ENCODE measurements at regions not wholly inside any gene's neighbourhood (a gene's known extent, or its start where the extent isn't known, plus 50 kb on each side); places are given as distances from the start of the nearest gene placed in this dataset.
A peak's percentile ranks its signal among the peaks of the same experiment; 100 is the strongest.

- DNase-seq, result no peak
Measured at GRCh38 chr12:93157279-93157678, 220.4 kb upstream of the NUDT4 start.

GRCh38 chr12:93158065-93158843 lies 219.5 kb upstream of the NUDT4 start:
- no peak for DNase-seq

- DNase-seq, result no peak
Measured at GRCh38 chr12:93163260-93164036, 214.3 kb upstream of the NUDT4 start.

- DNase-seq, result no peak
Measured at GRCh38 chr12:93164103-93164880, 213.4 kb upstream of the NUDT4 start.

GRCh38 chr12:93165384-93165932 lies 212.3 kb upstream of the NUDT4 start:
- no peak for DNase-seq

- no peak for DNase-seq
Measured at GRCh38 chr12:93166541-93167307, 211.0 kb upstream of the NUDT4 start.

- no peak for DNase-seq
Measured at GRCh38 chr12:93167331-93167730, 210.4 kb upstream of the NUDT4 start.

- DNase-seq, result peak; percentile 50
Measured at GRCh38 chr12:93167841-93168492, 209.8 kb upstream of the NUDT4 start.

- DNase-seq, result no peak
Measured at GRCh38 chr12:93168751-93169150, 209.0 kb upstream of the NUDT4 start.

- DNase-seq, result no peak
Measured at GRCh38 chr12:93169536-93169935, 208.2 kb upstream of the NUDT4 start.

GRCh38 chr12:93170928-93171327 lies 206.8 kb upstream of the NUDT4 start:
- no peak for DNase-seq

- no peak for DNase-seq
Measured at GRCh38 chr12:93173178-93173957, 204.4 kb upstream of the NUDT4 start.

GRCh38 chr12:93174048-93174447 lies 203.7 kb upstream of the NUDT4 start:
- no peak for DNase-seq

GRCh38 chr12:93174473-93174872 lies 203.3 kb upstream of the NUDT4 start:
- DNase-seq, result no peak

- no peak for DNase-seq
Measured at GRCh38 chr12:93176165-93176564, 201.6 kb upstream of the NUDT4 start.

GRCh38 chr12:93176610-93177126 lies 201.1 kb upstream of the NUDT4 start:
- DNase-seq, result no peak

GRCh38 chr12:93177208-93178153 lies 200.2 kb upstream of the NUDT4 start:
- no peak for DNase-seq

- DNase-seq, result no peak
Measured at GRCh38 chr12:93178154-93178878, 199.4 kb upstream of the NUDT4 start.

- DNase-seq, result no peak
Measured at GRCh38 chr12:93179792-93180191, 197.9 kb upstream of the NUDT4 start.
